PC-3 (cell line): ENCODE measurements at regions not wholly inside any gene's neighbourhood (a gene's known extent, or its start where the extent isn't known, plus 50 kb on each side); places are given as distances from the start of the nearest gene placed in this dataset.

Experiments
- ATAC-seq: fragments of 200-7000 bp; cut with Tn5 transposase; 2 replicates; pipeline ENCODE4 v1.9.1; 2020; ENCODE audit warnings: mild to moderate bottlenecking, moderate library complexity
- BruUV-seq: library from RNA; stranded (reverse); fragments of 400-500 nt; replicated peaks from 2 replicates; lab custom pipeline; 2021; lab: Mats Ljungman, UMichigan
- CTCF ChIA-PET: fragments of 300-600 bp; sonication (Branson Sonifier 250); formaldehyde crosslinking; loops from one replicate; lab custom pipeline; 2022; ENCODE audit warnings: antibody characterized with exemption; lab: Charles Lee
- POLR2A ChIA-PET: fragments of 300-600 bp; sonication (Branson Sonifier 250); formaldehyde crosslinking; loops from one replicate; lab custom pipeline; 2022; ENCODE audit warnings: antibody characterized with exemption; ENCODE audit not compliant: unreplicated experiment; lab: Charles Lee
- DNase-seq: peaks from one replicate; pipeline ENCODE4 v3.0.0-alpha.2; 2015
- H2AFZ ChIP-seq: fragments of 300-600 bp; sonication (generic); 2 replicates; pipeline ENCODE4 v1.6.0; 2016; ENCODE audit warnings: antibody characterized with exemption, low read length
- H3F3A ChIP-seq: fragments of 300-600 bp; sonication (generic); one replicate; pipeline ENCODE4 v1.6.0; 2017; ENCODE audit warnings: antibody characterized with exemption, low read length, control low read depth, mild to moderate bottlenecking; ENCODE audit not compliant: unreplicated experiment
- H3K27ac ChIP-seq: fragments of 300-600 bp; sonication (generic); 2 replicates; pipeline ENCODE4 v1.5.1; 2016; ENCODE audit warnings: mild to moderate bottlenecking, low read length
- H3K27me3 ChIP-seq: fragments of 300-600 bp; sonication (generic); 2 replicates; pipeline ENCODE4 v1.6.1; 2016; ENCODE audit warnings: low read length, mixed read lengths
- H3K36me3 ChIP-seq: fragments of 300-600 bp; sonication (generic); 2 replicates; pipeline ENCODE4 v1.6.1; 2016; ENCODE audit warnings: low read depth, mixed run types, low read length, mixed read lengths
- H3K4me1 ChIP-seq: fragments of 300-600 bp; sonication (generic); 2 replicates; pipeline ENCODE4 v1.5.1; 2016; ENCODE audit warnings: low read length; ENCODE audit not compliant: insufficient read depth
- H3K4me2 ChIP-seq: fragments of 300-600 bp; sonication (generic); 2 replicates; pipeline ENCODE4 v1.6.0; 2016; ENCODE audit warnings: low read length
- H3K4me3 ChIP-seq: fragments of 300-600 bp; sonication (generic); 2 replicates; pipeline ENCODE4 v1.5.1; 2016; ENCODE audit warnings: mild to moderate bottlenecking, low read length, mixed read lengths
- H3K79me2 ChIP-seq: fragments of 300-600 bp; sonication (generic); 2 replicates; pipeline ENCODE4 v1.6.1; 2017; ENCODE audit warnings: low read length, mixed read lengths
- H3K9ac ChIP-seq: fragments of 300-600 bp; sonication (generic); 2 replicates; pipeline ENCODE4 v1.6.0; 2016; ENCODE audit warnings: mild to moderate bottlenecking, low read length
- H3K9me2 ChIP-seq: fragments of 300-600 bp; sonication (generic); replicated peaks from 2 replicates; pipeline ENCODE4 v1.6.1; 2016; ENCODE audit warnings: mixed run types, low read length, mixed read lengths
- H3K9me3 ChIP-seq: fragments of 300-600 bp; sonication (generic); 2 replicates; pipeline ENCODE4 v1.6.1; 2016; ENCODE audit warnings: low read length, mixed read lengths
- H4K20me1 ChIP-seq: fragments of 300-600 bp; sonication (generic); 2 replicates; pipeline ENCODE4 v1.6.1; 2016; ENCODE audit warnings: low read length, mixed read lengths
- EZH2 ChIP-seq: fragments of 300-600 bp; sonication (generic); IDR thresholded peaks from one replicate; pipeline ENCODE4 v1.6.1; 2017; ENCODE audit warnings: antibody characterized with exemption, mild to moderate bottlenecking, low read length; ENCODE audit not compliant: unreplicated experiment
- EZH2phosphoT487 ChIP-seq: fragments of 300-600 bp; sonication (generic); IDR thresholded peaks from 2 replicates; pipeline ENCODE4 v1.6.1; 2018; ENCODE audit warnings: mild to moderate bottlenecking, antibody characterized with exemption, low read length, borderline replicate concordance
- intact Hi-C: fragments of 100-400 bp; cut with micrococcal nuclease; formaldehyde crosslinking; loops from 2 replicates; pipeline ENCODE4 v1.9.0; 2023
- TF ChIP-seq, protein P1 (sequence below): fragments of 300-600 bp; sonication (generic); conservative IDR thresholded peaks from 2 replicates; pipeline ENCODE4 v1.5.1; 2017; ENCODE audit warnings: antibody characterized with exemption, low read depth, mild to moderate bottlenecking, low read length

DNA sequence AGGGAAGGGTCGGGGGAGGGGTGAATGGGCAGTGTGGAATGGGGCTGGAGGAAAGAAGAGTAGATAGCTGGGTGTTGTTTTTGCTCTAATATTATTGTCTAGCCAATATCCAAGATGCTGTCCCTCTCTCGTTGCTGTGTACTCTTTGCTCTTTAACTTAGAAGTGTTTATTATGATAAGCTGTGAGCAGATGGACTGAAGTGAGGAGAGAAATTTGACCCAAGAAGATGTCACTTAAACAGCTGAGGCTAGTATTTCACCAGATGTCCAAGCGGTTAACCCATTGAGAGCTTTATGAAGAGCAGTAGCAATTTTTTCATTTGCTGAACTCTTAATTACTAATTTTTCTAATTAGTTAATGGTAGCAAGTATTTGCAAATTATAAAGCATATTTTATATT is 212.2 kb upstream of the TP63 start:
- H3K27ac ChIP-seq: no peak overlapping the region
- no peaks in the 10 kb centered on the region for H3K9me3 ChIP-seq
- no peaks in the 10 kb centered on the region for H3K36me3 ChIP-seq
- TF ChIP-seq EZH2phosphoT487: no peak
- no peak for TF ChIP-seq EZH2
- TF ChIP-seq, protein P1, sequence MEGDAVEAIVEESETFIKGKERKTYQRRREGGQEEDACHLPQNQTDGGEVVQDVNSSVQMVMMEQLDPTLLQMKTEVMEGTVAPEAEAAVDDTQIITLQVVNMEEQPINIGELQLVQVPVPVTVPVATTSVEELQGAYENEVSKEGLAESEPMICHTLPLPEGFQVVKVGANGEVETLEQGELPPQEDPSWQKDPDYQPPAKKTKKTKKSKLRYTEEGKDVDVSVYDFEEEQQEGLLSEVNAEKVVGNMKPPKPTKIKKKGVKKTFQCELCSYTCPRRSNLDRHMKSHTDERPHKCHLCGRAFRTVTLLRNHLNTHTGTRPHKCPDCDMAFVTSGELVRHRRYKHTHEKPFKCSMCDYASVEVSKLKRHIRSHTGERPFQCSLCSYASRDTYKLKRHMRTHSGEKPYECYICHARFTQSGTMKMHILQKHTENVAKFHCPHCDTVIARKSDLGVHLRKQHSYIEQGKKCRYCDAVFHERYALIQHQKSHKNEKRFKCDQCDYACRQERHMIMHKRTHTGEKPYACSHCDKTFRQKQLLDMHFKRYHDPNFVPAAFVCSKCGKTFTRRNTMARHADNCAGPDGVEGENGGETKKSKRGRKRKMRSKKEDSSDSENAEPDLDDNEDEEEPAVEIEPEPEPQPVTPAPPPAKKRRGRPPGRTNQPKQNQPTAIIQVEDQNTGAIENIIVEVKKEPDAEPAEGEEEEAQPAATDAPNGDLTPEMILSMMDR: no peak
- no peaks in the 10 kb centered on the region for H3K79me2 ChIP-seq
- H3K27me3 ChIP-seq: no peaks in the 10 kb centered on the region
- H3K4me1 ChIP-seq: no peaks in the 10 kb centered on the region
- H3K9ac ChIP-seq: no peak overlapping the region
- H3K4me3 ChIP-seq: no peak overlapping the region
- no peaks in the 10 kb centered on the region for H3K9me2 ChIP-seq
- H4K20me1 ChIP-seq: no peaks in the 10 kb centered on the region
- BruUV-seq: no TSS peak
- H2AFZ ChIP-seq: no peak overlapping the region
- H3K4me2 ChIP-seq: no peak overlapping the region
- POLR2A ChIA-PET: no interaction called here
- H3F3A ChIP-seq: no peaks in the 10 kb centered on the region
- intact Hi-C loops: no loop called here
- CTCF ChIA-PET: no interaction called here
- no peak for DNase-seq
- no peak for ATAC-seq

DNA sequence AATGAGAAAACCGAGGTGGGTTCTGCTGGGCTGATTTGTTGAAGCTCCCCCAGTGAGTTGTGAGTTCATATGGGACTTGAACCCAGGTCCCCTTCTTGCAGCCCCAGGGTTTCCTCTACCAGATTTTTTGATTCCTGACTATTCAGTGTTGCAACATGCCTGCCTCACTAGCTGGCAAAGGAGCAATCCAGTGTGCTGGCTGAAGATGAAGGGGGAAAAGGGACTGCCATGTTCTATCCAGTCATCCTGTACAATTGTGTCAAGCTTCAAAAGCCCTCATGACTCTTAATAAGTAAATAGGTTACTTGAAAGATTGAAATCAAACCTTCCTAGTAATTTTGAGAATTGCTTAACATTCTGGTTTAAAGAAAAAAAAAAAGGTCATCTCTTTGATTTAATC is 211.5 kb upstream of the TP63 start:
- no peak for TF ChIP-seq EZH2
- no peak for TF ChIP-seq EZH2phosphoT487
- TF ChIP-seq, protein P1: no peak
- Histone ChIP-seq H3K79me2 (no peaks in the 10 kb centered on the region), H3K9me2 (no peaks in the 10 kb centered on the region), H3K4me1 (no peaks in the 10 kb centered on the region), H3K4me2 (no peak overlapping the region), H3K27me3 (no peaks in the 10 kb centered on the region), H3K9me3 (no peaks in the 10 kb centered on the region), H4K20me1 (no peaks in the 10 kb centered on the region), H2AFZ (no peak overlapping the region), H3K9ac (no peak overlapping the region), H3K4me3 (no peak overlapping the region), H3K36me3 (no peaks in the 10 kb centered on the region), H3F3A (no peaks in the 10 kb centered on the region), H3K27ac (no peak overlapping the region)
- BruUV-seq: no TSS peak
- ATAC-seq (no peak), DNase-seq (no peak)
- CTCF ChIA-PET: no interaction called here
- intact Hi-C loops: no loop called here
- POLR2A ChIA-PET: no interaction called here

DNA sequence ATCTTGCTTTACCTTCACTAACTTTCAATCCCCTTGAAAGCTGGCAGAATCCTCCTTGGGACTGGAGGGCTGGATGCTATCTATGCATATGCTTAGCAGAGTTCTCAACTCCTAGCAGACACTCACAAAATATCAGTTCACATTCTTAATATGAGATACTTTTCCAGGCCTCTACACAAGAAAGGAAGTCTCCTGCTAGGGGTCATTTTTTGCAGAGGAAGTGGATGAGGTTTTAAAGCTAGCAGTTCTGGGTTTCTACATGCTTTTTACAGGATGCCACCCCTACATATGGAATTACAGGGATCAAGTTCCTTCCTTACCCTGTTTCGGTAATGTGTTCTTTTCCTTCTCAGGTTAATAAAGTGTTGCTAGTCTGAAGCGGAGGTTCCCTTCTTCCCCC is 206.3 kb upstream of the TP63 start:
- BruUV-seq: no TSS peak
- no peak for ATAC-seq

More for the DNA sequence above, 206.3 kb upstream of the TP63 start:
- Histone ChIP-seq H3K36me3 (no peaks in the 10 kb centered on the region), H3K27me3 (no peaks in the 10 kb centered on the region), H3K4me1 (no peaks in the 10 kb centered on the region), H4K20me1 (no peaks in the 10 kb centered on the region), H3K4me3 (no peak overlapping the region), H3K79me2 (no peaks in the 10 kb centered on the region), H3K9me3 (no peaks in the 10 kb centered on the region), H3K9me2 (no peaks in the 10 kb centered on the region), H2AFZ (no peak overlapping the region; the same call in 1 of the 2 replicates), H3K9ac (no peak overlapping the region), H3K27ac (no peak overlapping the region), H3K4me2 (no peak overlapping the region), H3F3A (no peaks in the 10 kb centered on the region)
- TF ChIP-seq EZH2 (no peak), EZH2phosphoT487 (no peak)
- TF ChIP-seq, protein P1: no peak
- intact Hi-C loops: no loop called here
- POLR2A ChIA-PET: no interaction called here
- CTCF ChIA-PET: no interaction called here
- DNase-seq: no peak
